Testis (tissue), 2 donors: ENCODE measurements at regions not wholly inside any gene's neighbourhood (a gene's known extent, or its start where the extent isn't known, plus 50 kb on each side); places are given as distances from the start of the nearest gene placed in this dataset.

Experiments used
- POLR2A ChIP-seq: fragments of 450-650 bp; IDR thresholded peaks from one replicate; pipeline ENCODE4 v1.6.1; 2017; ENCODE audit warnings: antibody characterized with exemption, mild to moderate bottlenecking, moderate library complexity
- TF ChIP-seq, protein P1 (sequence below), 3 experiments: fragments of 450-650 bp in 2 of 3; fragments of 200-600 bp in 1 of 3; sonication (generic) in 1 of 3; IDR thresholded peaks; one replicate each; pipeline ENCODE4 v1.5.1; 2016 to 2019; ENCODE audit warnings: antibody characterized with exemption in 3 of 3, mild to moderate bottlenecking in 2 of 3, moderate library complexity in 1 of 3

DNA sequence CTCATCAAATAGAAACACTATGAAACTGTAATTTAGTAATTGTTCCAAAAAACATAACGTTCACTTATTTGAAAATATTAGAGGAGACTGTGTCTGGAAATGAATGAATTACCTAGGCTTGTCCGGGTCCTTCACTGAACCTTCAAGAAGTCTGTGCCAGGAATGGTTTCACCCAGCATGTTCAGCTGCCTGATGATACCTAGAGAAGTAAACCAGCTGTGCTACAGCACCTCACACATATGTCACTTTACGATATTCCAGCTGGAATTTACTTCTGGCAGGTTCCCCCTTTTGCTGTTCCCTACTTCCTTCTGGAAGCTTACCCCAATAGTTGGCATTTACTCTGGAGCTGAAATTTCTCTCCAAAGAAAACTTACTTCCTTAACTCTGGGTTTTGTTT, 906.5 kb downstream of the FAT4 start:
- TF ChIP-seq, protein P1, sequence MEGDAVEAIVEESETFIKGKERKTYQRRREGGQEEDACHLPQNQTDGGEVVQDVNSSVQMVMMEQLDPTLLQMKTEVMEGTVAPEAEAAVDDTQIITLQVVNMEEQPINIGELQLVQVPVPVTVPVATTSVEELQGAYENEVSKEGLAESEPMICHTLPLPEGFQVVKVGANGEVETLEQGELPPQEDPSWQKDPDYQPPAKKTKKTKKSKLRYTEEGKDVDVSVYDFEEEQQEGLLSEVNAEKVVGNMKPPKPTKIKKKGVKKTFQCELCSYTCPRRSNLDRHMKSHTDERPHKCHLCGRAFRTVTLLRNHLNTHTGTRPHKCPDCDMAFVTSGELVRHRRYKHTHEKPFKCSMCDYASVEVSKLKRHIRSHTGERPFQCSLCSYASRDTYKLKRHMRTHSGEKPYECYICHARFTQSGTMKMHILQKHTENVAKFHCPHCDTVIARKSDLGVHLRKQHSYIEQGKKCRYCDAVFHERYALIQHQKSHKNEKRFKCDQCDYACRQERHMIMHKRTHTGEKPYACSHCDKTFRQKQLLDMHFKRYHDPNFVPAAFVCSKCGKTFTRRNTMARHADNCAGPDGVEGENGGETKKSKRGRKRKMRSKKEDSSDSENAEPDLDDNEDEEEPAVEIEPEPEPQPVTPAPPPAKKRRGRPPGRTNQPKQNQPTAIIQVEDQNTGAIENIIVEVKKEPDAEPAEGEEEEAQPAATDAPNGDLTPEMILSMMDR (IDR thresholded peaks at IDR 0.05): no peak
- TF ChIP-seq POLR2A: no peak
